H9 (cell line): ENCODE measurements at regions not wholly inside any gene's neighbourhood (a gene's known extent, or its start where the extent isn't known, plus 50 kb on each side); places are given as distances from the start of the nearest gene placed in this dataset.

Experiments used
- DNase-seq: peaks from one replicate; pipeline ENCODE4 v3.0.0-alpha.2; 2017
- H2AFZ ChIP-seq: one replicate; pipeline ENCODE4 v1.6.1; 2013; ENCODE audit warnings: mild to moderate bottlenecking, low read length, control low read depth, moderate library complexity
- H2AK5ac ChIP-seq: 2 replicates; pipeline ENCODE4 v1.6.1; 2013; ENCODE audit warnings: low read length, control low read depth, mixed read lengths; ENCODE audit not compliant: insufficient read length
- H2BK120ac ChIP-seq: one replicate; pipeline ENCODE4 v1.6.1; 2013; ENCODE audit warnings: low read depth, mild to moderate bottlenecking, low read length, control low read depth, inconsistent platforms; ENCODE audit not compliant: poor library complexity, severe bottlenecking
- H2BK12ac ChIP-seq: 2 replicates; pipeline ENCODE4 v1.6.1; 2013; ENCODE audit warnings: low read length, control low read depth, mixed read lengths, low read depth; ENCODE audit not compliant: insufficient read length
- H2BK15ac ChIP-seq: 2 replicates; pipeline ENCODE4 v1.6.1; 2013; ENCODE audit warnings: low read depth, low read length, control low read depth
- H2BK20ac ChIP-seq: one replicate; pipeline ENCODE4 v1.6.1; 2013; ENCODE audit warnings: low read depth, mild to moderate bottlenecking, low read length, control low read depth, inconsistent platforms; ENCODE audit not compliant: poor library complexity, severe bottlenecking
- H2BK5ac ChIP-seq: 2 replicates; pipeline ENCODE4 v1.6.1; 2013; ENCODE audit warnings: low read length, control low read depth, mixed read lengths; ENCODE audit not compliant: insufficient read length
- H3K14ac ChIP-seq: 2 replicates; pipeline ENCODE4 v1.6.1; 2013; ENCODE audit warnings: low read length, control low read depth; ENCODE audit not compliant: insufficient read depth
- H3K18ac ChIP-seq: 2 replicates; pipeline ENCODE4 v1.6.1; 2013; ENCODE audit warnings: low read depth, mild to moderate bottlenecking, mixed read lengths, low read length, control low read depth; ENCODE audit not compliant: insufficient read length
- H3K23ac ChIP-seq: 2 replicates; pipeline ENCODE4 v1.6.1; 2013; ENCODE audit warnings: low read length, control low read depth, mixed read lengths, low read depth; ENCODE audit not compliant: insufficient read length
- H3K23me2 ChIP-seq: 2 replicates; pipeline ENCODE4 v1.6.1; 2013; ENCODE audit warnings: low read depth, mild to moderate bottlenecking, mixed read lengths, low read length, control low read depth; ENCODE audit not compliant: insufficient read length, poor library complexity, severe bottlenecking
- H3K27ac ChIP-seq: 2 replicates; pipeline ENCODE4 v1.5.1; 2013; ENCODE audit warnings: low read length, control low read depth, mixed read lengths, low read depth; ENCODE audit not compliant: insufficient read length
- H3K27me3 ChIP-seq: 2 replicates; pipeline ENCODE4 v1.6.1; 2013; ENCODE audit warnings: low read length, control low read depth, inconsistent platforms; ENCODE audit not compliant: insufficient read depth
- H3K4ac ChIP-seq: 2 replicates; pipeline ENCODE4 v1.6.1; 2013; ENCODE audit warnings: low read depth, mild to moderate bottlenecking, control low read depth, inconsistent platforms, low read length, moderate library complexity
- H3K4me1 ChIP-seq: 2 replicates; pipeline ENCODE4 v1.6.1; 2013; ENCODE audit warnings: low read length, control low read depth, inconsistent platforms; ENCODE audit not compliant: insufficient read depth
- H3K4me2 ChIP-seq: 2 replicates; pipeline ENCODE4 v1.6.1; 2013; ENCODE audit warnings: low read length, control low read depth, mixed read lengths; ENCODE audit not compliant: insufficient read length, insufficient read depth
- H3K56ac ChIP-seq: 2 replicates; pipeline ENCODE4 v1.6.1; 2013; ENCODE audit warnings: low read depth, mild to moderate bottlenecking, mixed read lengths, low read length, control low read depth; ENCODE audit not compliant: insufficient read length
- H3K79me1 ChIP-seq: 2 replicates; pipeline ENCODE4 v1.6.1; 2013; ENCODE audit warnings: low read depth, mild to moderate bottlenecking, moderate library complexity, low read length, control low read depth, inconsistent platforms; ENCODE audit not compliant: insufficient read depth, poor library complexity, severe bottlenecking
- H3K79me2 ChIP-seq: 2 replicates; pipeline ENCODE4 v1.6.1; 2013; ENCODE audit warnings: low read length, control low read depth, inconsistent platforms; ENCODE audit not compliant: insufficient read depth
- H3K9ac ChIP-seq: 2 replicates; pipeline ENCODE4 v1.6.1; 2013; ENCODE audit warnings: low read length, control low read depth, mixed read lengths; ENCODE audit not compliant: insufficient read length; ENCODE audit errors: extremely low read depth
- H3K9me3 ChIP-seq: one replicate; pipeline ENCODE4 v1.6.1; 2013; ENCODE audit warnings: low read depth, low read length, inconsistent platforms; ENCODE audit not compliant: control insufficient read depth
- H3T11ph ChIP-seq: one replicate; pipeline ENCODE4 v1.6.1; 2013; ENCODE audit warnings: mild to moderate bottlenecking, low read length, control low read depth, inconsistent platforms
- H4K20me1 ChIP-seq: one replicate; pipeline ENCODE4 v1.6.1; 2013; ENCODE audit not compliant: control insufficient read depth, insufficient read length, insufficient read depth
- H4K5ac ChIP-seq: 2 replicates; pipeline ENCODE4 v1.6.1; 2013; ENCODE audit warnings: low read depth, mild to moderate bottlenecking, mixed read lengths, low read length, control low read depth; ENCODE audit not compliant: insufficient read length
- H4K8ac ChIP-seq: replicated peaks from 2 replicates; pipeline ENCODE4 v1.6.1; 2013; ENCODE audit warnings: low read length, control low read depth, mixed read lengths, low read depth; ENCODE audit not compliant: insufficient read length
- H4K91ac ChIP-seq: 2 replicates; pipeline ENCODE4 v1.6.1; 2013; ENCODE audit warnings: low read depth, mild to moderate bottlenecking, moderate library complexity, mixed read lengths, low read length, control low read depth; ENCODE audit not compliant: insufficient read length
- H3K27ac Mint-ChIP-seq, 3 experiments: 2 replicates in 2 of 3; 3 replicates in 1 of 3; pipeline ENCODE4 v1.8.0; 2020 to 2021; ENCODE audit warnings: mixed read lengths in 3 of 3, mild to moderate bottlenecking in 1 of 3, moderate library complexity in 1 of 3
- H3K27me3 Mint-ChIP-seq: 2 replicates; pipeline ENCODE4 v1.8.0; 2021; ENCODE audit warnings: low read depth, mild to moderate bottlenecking, moderate library complexity, mixed read lengths
- H3K36me3 Mint-ChIP-seq, 3 experiments: 2 replicates in 2 of 3; 3 replicates in 1 of 3; pipeline ENCODE4 v1.8.0; 2020 to 2021; ENCODE audit warnings: low read depth in 3 of 3, mixed read lengths in 3 of 3; ENCODE audit not compliant: insufficient read depth in 1 of 3
- H3K4me1 Mint-ChIP-seq, 2 experiments: 2 replicates each; pipeline ENCODE4 v1.8.0; 2020; ENCODE audit warnings: mixed read lengths in 2 of 2
- H3K4me3 Mint-ChIP-seq, 2 experiments: 2 replicates in 1 of 2; 3 replicates in 1 of 2; pipeline ENCODE4 v1.8.0; 2020 to 2021; ENCODE audit warnings: mild to moderate bottlenecking in 2 of 2, mixed read lengths in 2 of 2, moderate library complexity in 1 of 2
- H3K9me3 Mint-ChIP-seq, 2 experiments: 2 replicates in 1 of 2; 3 replicates in 1 of 2; pipeline ENCODE4 v1.8.0; 2020; ENCODE audit warnings: mild to moderate bottlenecking in 2 of 2, mixed read lengths in 2 of 2, moderate library complexity in 1 of 2
- WGBS: extraction: QIAGEN DNeasy Blood & Tissue Kit; methylation state at CpG from one replicate; pipeline ENCODE4 v1.1.7; 2013; ENCODE audit warnings: missing lambda C conversion rate, low lambda C conversion rate, mixed read lengths; ENCODE audit not compliant: insufficient read length; ENCODE audit errors: extremely low coverage; 5-methylcytosine and 5-hydroxymethylcytosine counted together
- TF ChIP-seq, protein P1 (sequence below): fragments of 200-600 bp; sonication (generic); conservative IDR thresholded peaks from 3 replicates; pipeline ENCODE4 v1.8.0; 2021; ENCODE audit warnings: antibody characterized with exemption, mild to moderate bottlenecking

DNA sequence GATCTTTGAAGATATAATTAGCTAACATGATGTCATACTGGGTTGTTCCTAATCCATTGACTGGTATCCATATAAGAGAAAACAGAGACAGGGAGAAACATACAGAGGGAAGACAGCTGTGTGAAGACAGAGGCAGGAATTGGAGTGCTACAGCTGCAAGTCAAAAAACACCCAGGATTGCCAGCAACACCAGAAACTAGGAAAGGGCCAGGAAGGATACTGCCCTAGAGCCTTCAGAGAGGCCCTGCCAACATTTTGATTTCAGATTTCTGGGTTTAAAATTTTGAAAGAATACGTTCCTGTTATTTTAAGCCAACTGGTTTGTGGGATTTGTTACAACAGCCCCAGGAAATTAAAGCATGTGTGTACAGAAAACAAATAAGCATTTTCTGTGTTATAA, 473.7 kb upstream of the FLRT2 start:
- no peak overlapping the region for H2AK5ac ChIP-seq
- H3K36me3 Mint-ChIP-seq, result peaks cover 18 to 34% (median 21%) of the 10 kb centered on the region in 3 experiments
- no peak overlapping the region for H3K56ac ChIP-seq
- no peak overlapping the region for H3K23ac ChIP-seq
- no peak overlapping the region for H4K5ac ChIP-seq
- H3K79me2 ChIP-seq, result no peaks in the 10 kb centered on the region
- no peak overlapping the region for H2BK12ac ChIP-seq
- no peak overlapping the region for H2BK20ac ChIP-seq
- H3K9ac ChIP-seq, result no peak overlapping the region
- H2BK120ac ChIP-seq, result no peak overlapping the region
- H3K4me1 ChIP-seq, result no peaks in the 10 kb centered on the region
- H3K14ac ChIP-seq, result no peak overlapping the region
- H4K91ac ChIP-seq, result no peak overlapping the region
- peaks cover 33 to 36% of the 10 kb centered on the region in 2 experiments for H3K9me3 Mint-ChIP-seq
- H3K18ac ChIP-seq, result no peak overlapping the region
- no peak overlapping the region for H3K4me2 ChIP-seq
- no peaks in the 10 kb centered on the region for H3K27me3 Mint-ChIP-seq
- H3K9me3 ChIP-seq, result peaks cover 17% of the 10 kb centered on the region
- no peaks in the 10 kb centered on the region for H3K27me3 ChIP-seq
- no CpG with 5 or more reads among the region's 1 CpG for WGBS
- no peak overlapping the region for H2BK5ac ChIP-seq
- DNase-seq, result no peak
- H3K4me3 Mint-ChIP-seq, result no peak overlapping the region
- no peak overlapping the region for H3K27ac Mint-ChIP-seq
- no peak overlapping the region for H3K4ac ChIP-seq
- no peaks in the 10 kb centered on the region for H3K79me1 ChIP-seq
- H4K8ac ChIP-seq, result no peak overlapping the region
- no peak overlapping the region for H2AFZ ChIP-seq
- H3K4me1 Mint-ChIP-seq, result no peaks in the 10 kb centered on the region
- no peaks in the 10 kb centered on the region for H3K23me2 ChIP-seq
- H3T11ph ChIP-seq, result no peak overlapping the region
- H3K27ac ChIP-seq, result no peak overlapping the region
- TF ChIP-seq, protein P1, sequence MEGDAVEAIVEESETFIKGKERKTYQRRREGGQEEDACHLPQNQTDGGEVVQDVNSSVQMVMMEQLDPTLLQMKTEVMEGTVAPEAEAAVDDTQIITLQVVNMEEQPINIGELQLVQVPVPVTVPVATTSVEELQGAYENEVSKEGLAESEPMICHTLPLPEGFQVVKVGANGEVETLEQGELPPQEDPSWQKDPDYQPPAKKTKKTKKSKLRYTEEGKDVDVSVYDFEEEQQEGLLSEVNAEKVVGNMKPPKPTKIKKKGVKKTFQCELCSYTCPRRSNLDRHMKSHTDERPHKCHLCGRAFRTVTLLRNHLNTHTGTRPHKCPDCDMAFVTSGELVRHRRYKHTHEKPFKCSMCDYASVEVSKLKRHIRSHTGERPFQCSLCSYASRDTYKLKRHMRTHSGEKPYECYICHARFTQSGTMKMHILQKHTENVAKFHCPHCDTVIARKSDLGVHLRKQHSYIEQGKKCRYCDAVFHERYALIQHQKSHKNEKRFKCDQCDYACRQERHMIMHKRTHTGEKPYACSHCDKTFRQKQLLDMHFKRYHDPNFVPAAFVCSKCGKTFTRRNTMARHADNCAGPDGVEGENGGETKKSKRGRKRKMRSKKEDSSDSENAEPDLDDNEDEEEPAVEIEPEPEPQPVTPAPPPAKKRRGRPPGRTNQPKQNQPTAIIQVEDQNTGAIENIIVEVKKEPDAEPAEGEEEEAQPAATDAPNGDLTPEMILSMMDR, result no peak
- no peaks in the 10 kb centered on the region for H4K20me1 ChIP-seq
- H2BK15ac ChIP-seq, result no peak overlapping the region
